GM19328 (cell line): ENCODE measurements at regions not wholly inside any gene's neighbourhood (a gene's known extent, or its start where the extent isn't known, plus 50 kb on each side); places are given as distances from the start of the nearest gene placed in this dataset.

Experiments
- ATAC-seq: cut with Tn5 transposase; IDR thresholded peaks from one replicate; pipeline ENCODE4 v1.9.1; 2021; ENCODE audit warnings: mild to moderate bottlenecking, moderate library complexity; ENCODE audit not compliant: unreplicated experiment

- no peak for ATAC-seq
Measured at GRCh38 chr2:168338292-168338691, 90.9 kb upstream of the STK39 start.

DNA sequence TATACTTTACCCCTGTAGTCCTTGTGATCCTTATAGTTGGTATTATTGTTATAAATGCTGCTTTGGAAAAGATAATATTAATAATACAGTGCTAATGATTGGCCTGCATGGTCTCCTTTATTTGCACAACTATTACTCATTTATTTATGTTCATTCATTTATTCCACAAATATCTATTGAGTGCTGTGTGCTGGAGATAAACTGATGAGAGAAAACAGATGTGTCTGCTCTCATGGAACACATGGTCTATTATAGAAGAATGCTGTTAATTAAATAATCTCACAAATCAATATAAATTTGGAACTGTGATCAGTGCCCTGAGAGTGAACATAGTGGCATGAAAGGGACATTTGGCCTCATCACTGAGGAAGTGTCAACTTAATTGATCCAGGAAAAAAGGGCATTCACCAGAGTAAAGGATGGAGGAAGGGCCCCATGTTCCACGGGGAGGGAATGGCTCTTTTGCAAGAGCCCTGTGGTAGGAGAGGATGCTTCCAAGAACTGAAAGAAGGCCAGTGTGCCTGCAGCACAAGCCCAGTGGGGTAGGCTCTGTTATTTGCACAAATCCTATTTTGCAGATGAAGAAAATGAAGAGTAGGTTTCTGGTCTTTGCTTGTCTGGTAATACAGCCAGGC, 91.5 kb upstream of the STK39 start:
- no peak for ATAC-seq

DNA sequence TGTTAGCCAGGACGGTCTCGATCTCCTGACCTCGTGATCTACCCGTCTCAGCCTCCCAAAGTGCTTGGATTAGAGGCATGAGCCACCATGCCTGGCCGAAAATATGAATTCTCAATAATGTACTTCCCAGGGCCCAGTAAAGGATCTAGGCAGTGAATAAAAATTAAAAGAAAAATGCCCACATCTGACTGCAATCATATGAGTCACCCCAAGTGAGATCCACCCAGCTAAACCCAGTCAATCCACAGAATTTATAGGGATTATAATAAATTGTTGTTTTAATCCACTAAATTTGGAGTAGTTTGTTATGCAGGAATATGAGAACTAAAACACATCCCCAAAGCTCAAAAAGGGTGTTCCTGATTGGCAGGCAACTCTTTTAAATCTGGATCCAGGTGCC, 93.5 kb upstream of the STK39 start:
- ATAC-seq: no peak

- no peak for ATAC-seq
Measured at GRCh38 chr2:168343586-168343985, 96.2 kb upstream of the STK39 start.

GRCh38 chr2:168344706-168345105, 97.3 kb upstream of the STK39 start:
- ATAC-seq: no peak

DNA sequence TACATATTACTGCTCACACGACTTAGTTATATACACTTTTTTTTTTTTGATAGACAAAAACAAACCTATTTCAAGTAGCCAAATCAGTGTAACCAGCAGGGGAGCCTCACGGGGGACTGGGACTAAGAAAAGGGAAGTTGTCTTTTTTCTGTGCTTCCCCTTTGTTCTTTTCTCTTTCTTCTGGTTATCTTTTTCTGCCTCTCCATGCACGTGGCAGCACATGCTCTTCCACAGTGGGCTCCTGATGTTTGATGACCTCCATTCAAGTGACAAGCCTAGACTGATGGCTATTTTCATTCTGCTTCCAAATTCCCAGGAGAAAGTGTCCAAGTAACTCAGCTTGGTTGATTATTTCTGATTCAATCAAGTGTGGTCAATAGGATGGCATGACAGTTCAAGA, 98.2 kb upstream of the STK39 start:
- ATAC-seq: no peak

DNA sequence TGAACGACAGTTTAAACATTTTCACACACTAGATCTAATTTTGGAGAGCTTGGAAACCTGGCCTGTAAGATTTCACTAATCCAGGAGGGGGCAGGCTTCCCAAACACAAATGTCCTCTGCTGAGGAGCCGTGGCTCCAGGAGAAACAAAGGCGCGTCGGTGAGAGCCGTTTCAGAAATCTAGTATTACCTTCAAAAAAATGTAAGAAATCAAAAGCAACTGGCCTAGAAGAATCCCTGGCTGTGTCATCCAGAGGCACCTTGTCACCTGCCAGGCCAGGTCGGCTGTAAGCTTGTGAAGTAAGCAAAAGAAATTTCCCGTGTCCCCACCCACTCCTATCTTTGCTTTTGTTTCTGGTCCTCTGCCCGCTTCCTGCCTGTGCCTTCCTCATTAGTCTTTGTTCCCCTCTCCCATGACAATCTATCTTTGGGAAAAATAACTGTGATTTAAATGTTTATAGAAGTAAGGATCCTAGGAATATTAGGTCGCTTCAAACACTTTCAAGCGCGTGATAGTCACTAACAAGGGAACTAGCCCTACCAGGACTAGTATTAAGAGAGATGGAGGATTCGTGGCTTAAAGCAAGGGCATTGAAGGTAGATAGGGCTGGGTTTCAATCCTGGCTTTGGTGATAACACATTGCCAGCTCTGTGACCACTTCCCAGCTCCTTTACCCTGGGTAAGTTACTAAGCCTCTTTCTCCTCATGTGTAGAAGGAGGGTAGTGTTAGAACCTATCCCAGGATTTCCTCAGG, 99.5 kb upstream of the STK39 start:
- ATAC-seq: peak; percentile 82

DNA sequence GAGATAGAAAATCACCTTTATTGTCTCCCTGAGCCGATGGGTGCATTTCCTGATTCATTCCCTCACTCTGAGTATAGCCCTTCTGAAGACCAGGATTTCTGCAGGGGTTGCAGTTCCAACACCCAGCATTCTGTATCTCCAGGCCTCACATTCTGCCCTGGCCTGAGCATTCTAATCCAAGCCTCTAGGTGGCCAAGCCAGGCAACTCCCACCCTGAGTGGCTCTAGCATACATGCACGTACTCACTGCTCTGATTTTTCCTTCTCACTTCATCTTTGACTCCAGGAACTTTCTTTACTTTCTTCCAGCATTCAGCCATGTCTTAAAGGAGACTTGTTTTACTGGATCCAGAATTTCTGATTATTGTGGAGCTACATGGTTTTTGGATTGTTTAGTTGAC, 100.7 kb upstream of the STK39 start:
- no peak for ATAC-seq

DNA sequence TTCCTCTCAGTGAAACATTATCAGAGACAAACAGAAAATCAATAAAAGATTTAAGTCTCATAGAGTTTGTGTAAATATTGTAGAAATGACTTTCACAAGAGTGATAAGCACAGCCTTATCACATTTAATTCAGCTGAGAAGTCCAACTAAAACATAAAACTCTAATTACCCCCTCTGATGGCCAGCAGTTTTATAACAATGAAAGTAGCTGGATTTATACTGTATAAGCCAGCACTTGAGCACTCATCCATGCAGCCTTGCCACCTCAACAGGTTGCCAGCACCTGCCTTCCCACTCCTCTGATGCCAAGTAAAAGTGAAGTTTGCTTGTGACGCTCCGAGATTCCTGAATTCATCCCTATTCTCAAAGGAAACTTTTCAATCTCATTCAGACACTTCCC, 103.0 kb upstream of the STK39 start:
- ATAC-seq: no peak

DNA sequence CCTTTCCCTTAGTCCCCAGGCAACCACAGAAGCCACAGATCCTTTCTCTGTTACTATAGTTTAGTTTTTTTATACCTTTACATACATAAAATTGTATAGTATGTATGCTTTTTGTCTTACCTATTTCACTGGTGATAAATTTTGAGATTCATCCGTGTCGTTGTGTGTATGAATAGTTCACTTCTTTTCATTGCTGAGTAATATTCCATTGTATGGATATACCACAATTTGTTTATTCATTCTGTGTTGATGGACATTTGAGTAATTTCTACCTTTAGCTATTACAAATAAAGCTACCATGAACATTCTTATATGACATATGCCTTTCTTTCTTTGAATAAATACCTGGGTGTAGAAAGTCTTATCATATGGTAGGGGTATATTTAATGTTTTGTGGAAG, 102.8 kb upstream of the CERS6 start:
- no peak for ATAC-seq

DNA sequence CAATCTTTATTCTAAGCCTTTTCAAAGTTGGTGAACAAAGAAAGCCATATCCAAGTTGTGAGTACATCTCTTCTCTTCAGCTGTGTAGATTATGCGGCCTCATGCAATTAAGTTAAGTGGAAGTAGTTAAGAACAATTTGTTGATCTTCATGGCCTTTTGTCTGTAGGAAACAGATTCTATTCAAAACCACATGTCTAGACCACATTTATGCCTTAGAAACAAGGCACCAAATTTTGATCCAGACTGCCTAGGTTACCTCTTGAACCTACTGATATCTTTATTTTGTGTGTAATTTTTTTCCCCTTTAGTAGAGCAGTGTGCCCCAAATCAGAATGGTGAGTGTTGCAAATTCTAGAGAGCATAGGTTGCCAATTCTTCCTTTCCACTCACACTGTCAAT, 101.6 kb upstream of the CERS6 start:
- ATAC-seq: no peak

DNA sequence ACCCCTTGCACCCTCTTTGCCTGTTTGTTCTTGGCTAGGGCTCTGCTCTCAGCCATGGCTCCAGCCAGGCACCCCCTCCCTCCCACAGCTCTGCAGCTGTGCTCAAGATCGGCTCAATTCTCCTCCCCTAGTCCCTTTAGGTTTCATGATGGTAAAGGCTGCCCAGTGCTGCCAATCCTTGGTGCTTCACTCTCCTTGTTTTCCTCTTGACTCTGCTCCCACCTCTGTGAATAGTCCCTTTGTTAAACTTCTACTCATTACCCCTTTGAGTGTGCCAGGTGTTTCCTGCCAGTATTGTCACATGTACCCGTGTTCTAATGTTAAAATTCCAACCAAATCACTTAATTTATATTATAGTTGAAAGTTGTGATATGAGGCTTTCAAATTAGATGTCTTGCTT, 101.0 kb upstream of the CERS6 start:
- no peak for ATAC-seq

DNA sequence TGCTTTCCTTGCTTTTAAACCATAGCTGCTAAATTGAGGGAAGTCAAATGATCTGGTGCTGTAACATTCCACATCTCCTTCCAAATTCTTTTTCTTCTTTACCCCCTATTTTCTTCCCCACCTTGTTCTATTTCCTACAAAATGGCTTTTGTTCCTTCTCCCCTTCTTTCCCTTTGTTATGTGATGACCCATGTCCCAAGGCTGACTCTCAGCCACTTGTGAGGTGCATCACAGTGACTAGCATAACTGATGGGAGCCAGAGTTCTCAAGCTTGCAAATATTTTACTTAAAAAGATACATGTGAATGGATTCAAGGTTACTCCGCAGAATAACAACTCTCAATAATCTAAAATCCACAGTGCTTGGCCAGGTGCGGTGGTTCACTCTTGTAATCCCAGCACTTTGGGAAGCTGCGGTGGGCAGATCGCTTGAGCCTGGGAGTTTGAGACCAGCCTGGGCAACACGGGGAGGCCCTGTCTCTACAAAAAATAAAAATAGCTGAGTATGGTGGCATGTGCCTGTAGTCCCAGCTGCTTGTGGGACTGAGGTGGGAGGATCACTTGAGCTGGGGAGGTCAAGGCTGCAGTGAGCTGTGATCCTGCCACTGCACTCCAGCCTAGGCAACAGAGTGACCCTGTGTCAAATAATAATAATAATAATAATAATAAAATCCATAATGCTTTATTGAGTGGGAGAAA, 100.1 kb upstream of the CERS6 start:
- ATAC-seq: no peak

DNA sequence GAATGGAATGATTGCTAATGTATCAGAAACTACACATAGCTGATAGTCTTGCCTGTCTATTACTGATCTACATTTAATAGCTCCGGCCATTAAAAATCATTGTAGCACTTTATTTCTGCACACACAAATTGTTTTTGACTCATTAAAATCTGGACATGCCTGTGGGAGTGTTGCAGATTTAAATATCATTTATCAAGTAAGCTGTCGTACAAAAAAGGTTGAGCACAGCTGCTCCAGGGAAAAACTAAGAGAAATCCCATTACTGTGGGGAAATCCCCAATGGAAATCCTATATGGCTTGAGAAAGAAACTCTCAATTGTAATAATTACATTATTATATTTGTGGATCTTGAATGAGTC, 99.6 kb upstream of the CERS6 start:
- ATAC-seq: no peak

- ATAC-seq: no peak
Measured at GRCh38 chr2:168357797-168358472, 98.1 kb upstream of the CERS6 start.

- no peak for ATAC-seq
Measured at GRCh38 chr2:168359082-168359481, 97.0 kb upstream of the CERS6 start.

- no peak for ATAC-seq
Measured at GRCh38 chr2:168363347-168364092, 92.6 kb upstream of the CERS6 start.

DNA sequence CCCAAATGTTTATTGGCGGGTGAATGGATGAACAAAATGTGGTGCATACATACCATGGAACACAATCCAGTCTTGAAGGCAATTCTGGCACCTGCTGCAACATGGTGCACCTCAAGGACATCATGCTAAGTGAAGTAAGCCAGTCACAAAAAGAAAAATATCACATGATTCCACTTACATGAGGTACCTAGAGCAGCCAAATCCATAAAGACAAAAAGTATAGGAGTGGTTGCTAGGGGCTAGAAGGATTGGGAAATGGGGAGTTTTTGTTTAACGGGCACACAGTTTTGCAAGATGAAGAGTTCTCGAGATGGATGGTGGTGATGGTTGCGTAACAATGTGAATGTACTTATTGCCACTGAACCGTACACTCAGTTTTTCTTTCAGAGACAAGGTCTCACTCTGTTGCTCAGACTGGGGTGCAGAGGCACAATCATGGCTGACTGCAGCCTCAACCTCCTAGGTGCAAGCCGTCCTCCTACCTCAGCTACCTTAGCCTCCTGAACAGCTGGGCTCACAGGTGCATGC, 90.9 kb upstream of the CERS6 start:
- no peak for ATAC-seq

DNA sequence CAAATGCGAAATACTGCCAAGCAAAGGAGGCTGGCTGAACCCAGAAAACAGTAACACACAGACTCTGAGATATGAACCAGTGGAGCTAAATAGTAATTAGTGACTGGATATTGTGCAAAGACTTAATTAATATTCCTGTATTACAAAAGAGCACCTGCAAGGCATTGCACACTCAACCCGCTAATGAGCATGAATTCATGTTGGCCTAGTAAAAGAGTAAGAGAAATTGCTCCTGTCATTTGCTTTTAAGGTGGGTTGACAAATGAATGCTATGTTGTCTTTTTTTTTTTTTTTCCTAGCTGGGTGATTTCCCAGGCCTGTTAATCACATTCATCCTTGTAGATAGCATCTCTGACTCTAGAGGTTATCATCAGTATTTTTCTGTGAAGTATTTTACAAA, 87.0 kb upstream of the CERS6 start:
- ATAC-seq: no peak

GRCh38 chr2:168371273-168372019, 84.6 kb upstream of the CERS6 start:
- peak; percentile 93 for ATAC-seq
